IMR-90 (cell line): ENCODE measurements at regions not wholly inside any gene's neighbourhood (a gene's known extent, or its start where the extent isn't known, plus 50 kb on each side); places are given as distances from the start of the nearest gene placed in this dataset.
"Not testable (repeated sequence)": the region's sequence is repeated elsewhere in the genome, so short reads cannot be mapped to it uniquely, and the experiment has no call there.

Experiments
- CTCF ChIP-seq: conservative IDR thresholded peaks from 2 replicates; pipeline ENCODE4 v1.5.1; 2012; ENCODE audit warnings: mild to moderate bottlenecking, low read depth, low read length, improper control_type of control experiment
- MAFK ChIP-seq: IDR thresholded peaks from 2 replicates; pipeline ENCODE4 v1.6.1; 2012; ENCODE audit warnings: low read depth, low read length, improper control_type of control experiment
- POLR2A ChIP-seq: IDR thresholded peaks from 2 replicates; pipeline ENCODE4 v1.6.1; 2012; ENCODE audit warnings: mild to moderate bottlenecking, low read depth, low read length
- RAD21 ChIP-seq: IDR thresholded peaks from 2 replicates; pipeline ENCODE4 v1.6.1; 2012; ENCODE audit warnings: low read length, improper control_type of control experiment
- RFX5 ChIP-seq: IDR thresholded peaks from 2 replicates; pipeline ENCODE4 v1.8.0; 2012; ENCODE audit warnings: low read depth, mild to moderate bottlenecking, low read length, moderate library complexity

GRCh38 chr4:78717712-78718111, 58.4 kb upstream of the BMP2K start:
- TF ChIP-seq CTCF, RAD21, POLR2A, RFX5, MAFK: not testable (repeated sequence)
